Parathyroid adenoma (tissue), 2 donors: ENCODE measurements at regions not wholly inside any gene's neighbourhood (a gene's known extent, or its start where the extent isn't known, plus 50 kb on each side); places are given as distances from the start of the nearest gene placed in this dataset.

Experiments used
- H2AFZ ChIP-seq: fragments of 300-600 bp; sonication (generic); one replicate; pipeline ENCODE4 v1.7.0; 2017; ENCODE audit warnings: antibody characterized with exemption, mild to moderate bottlenecking
- H3K27ac ChIP-seq: fragments of 300-600 bp; sonication (generic); one replicate; pipeline ENCODE4 v1.7.0; 2017
- H3K27me3 ChIP-seq: fragments of 300-600 bp; sonication (generic); one replicate; pipeline ENCODE4 v1.7.0; 2017; ENCODE audit warnings: low read length; ENCODE audit not compliant: control insufficient read depth, insufficient read depth
- H3K36me3 ChIP-seq: fragments of 300-600 bp; sonication (generic); one replicate; pipeline ENCODE4 v1.7.0; 2017; ENCODE audit warnings: low read length; ENCODE audit not compliant: control insufficient read depth, insufficient read depth
- H3K4me1 ChIP-seq: fragments of 300-600 bp; sonication (generic); one replicate; pipeline ENCODE4 v1.7.0; 2017; ENCODE audit warnings: control low read depth
- H3K4me2 ChIP-seq: fragments of 300-600 bp; sonication (generic); one replicate; pipeline ENCODE4 v1.7.0; 2017; ENCODE audit warnings: low read length
- H3K4me3 ChIP-seq: fragments of 300-600 bp; sonication (generic); one replicate; pipeline ENCODE4 v1.7.0; 2017; ENCODE audit warnings: low read depth, low read length
- H3K79me2 ChIP-seq: fragments of 300-600 bp; sonication (generic); one replicate; pipeline ENCODE4 v1.7.0; 2017; ENCODE audit warnings: control low read depth
- H3K9ac ChIP-seq: fragments of 300-600 bp; sonication (generic); one replicate; pipeline ENCODE4 v1.7.0; 2017; ENCODE audit warnings: mild to moderate bottlenecking
- H3K9me3 ChIP-seq: fragments of 300-600 bp; sonication (generic); one replicate; pipeline ENCODE4 v1.7.0; 2017; ENCODE audit warnings: low read length; ENCODE audit not compliant: control insufficient read depth
- CTCF ChIP-seq: fragments of 300-600 bp; sonication (generic); IDR thresholded peaks from one replicate; pipeline ENCODE4 v1.7.0; 2017; ENCODE audit warnings: antibody characterized with exemption, mild to moderate bottlenecking
- donor health status: primary hyperparathyroidism.

- Histone ChIP-seq H3K9me3 (no peaks in the 10 kb centered on the region), H3K4me1 (no peaks in the 10 kb centered on the region), H3K9ac (no peak overlapping the region), H3K27me3 (no peaks in the 10 kb centered on the region), H2AFZ (no peak overlapping the region), H3K4me3 (no peak overlapping the region), H3K27ac (no peak overlapping the region), H3K36me3 (no peaks in the 10 kb centered on the region), H3K4me2 (no peak overlapping the region), H3K79me2 (no peaks in the 10 kb centered on the region)
- no peak for TF ChIP-seq CTCF
These were observed 66.5 kb upstream of the MFGE8 start for GRCh38 chr15:88979674-88980073.

GRCh38 chr15:88980498-88980897 is 67.3 kb upstream of the MFGE8 start:
- no peak for TF ChIP-seq CTCF
- no peaks in the 10 kb centered on the region for H3K27me3 ChIP-seq

GRCh38 chr15:88981244-88982215 is 68.4 kb upstream of the MFGE8 start:
- Histone ChIP-seq H3K36me3 (no peaks in the 10 kb centered on the region), H3K79me2 (no peaks in the 10 kb centered on the region), H3K4me1 (no peaks in the 10 kb centered on the region), H3K9ac (no peak overlapping the region), H3K27me3 (no peaks in the 10 kb centered on the region), H3K27ac (no peak overlapping the region), H3K4me2 (no peak overlapping the region), H2AFZ (no peak overlapping the region), H3K4me3 (no peak overlapping the region), H3K9me3 (no peaks in the 10 kb centered on the region)
- no peak for TF ChIP-seq CTCF

More at GRCh38 chr15:88980498-88980897, 67.3 kb upstream of the MFGE8 start:
- Histone ChIP-seq H2AFZ (no peak overlapping the region), H3K4me1 (no peaks in the 10 kb centered on the region), H3K79me2 (no peaks in the 10 kb centered on the region), H3K9ac (no peak overlapping the region), H3K27ac (no peak overlapping the region), H3K36me3 (no peaks in the 10 kb centered on the region), H3K4me3 (no peak overlapping the region), H3K9me3 (no peaks in the 10 kb centered on the region), H3K4me2 (no peak overlapping the region)

GRCh38 chr15:88982304-88982945 is 69.2 kb upstream of the MFGE8 start:
- TF ChIP-seq CTCF = no peak
- Histone ChIP-seq H2AFZ (no peak overlapping the region), H3K4me3 (no peak overlapping the region), H3K27ac (no peak overlapping the region), H3K79me2 (no peaks in the 10 kb centered on the region), H3K27me3 (no peaks in the 10 kb centered on the region), H3K9me3 (no peaks in the 10 kb centered on the region), H3K4me2 (no peak overlapping the region), H3K9ac (no peak overlapping the region), H3K36me3 (no peaks in the 10 kb centered on the region), H3K4me1 (no peaks in the 10 kb centered on the region)
